Activated CD8-positive, alpha-beta T cell treated with anti-CD3 and anti-CD28 coated beads, Interleukin-2, amount 10 ng/mL, durations not matched to agents 7 days and 5 days (primary cell): ENCODE measurements at regions not wholly inside any gene's neighbourhood (a gene's known extent, or its start where the extent isn't known, plus 50 kb on each side); places are given as distances from the start of the nearest gene placed in this dataset.

Experiments
- ATAC-seq: fragments of 150-1000 bp; cut with Tn5 transposase; one replicate; pipeline ENCODE4 v1.10.0; 2021; ENCODE audit warnings: moderate library complexity
- CTCF ChIA-PET: fragments of 350-600 bp; sonication (Branson Sonifier 250); formaldehyde crosslinking; loops from one replicate; lab custom pipeline; 2021; ENCODE audit warnings: antibody characterized with exemption; lab: Charles Lee
- POLR2A ChIA-PET: fragments of 350-600 bp; sonication (Branson Sonifier 250); formaldehyde crosslinking; loops from one replicate; lab custom pipeline; 2021; ENCODE audit warnings: antibody characterized with exemption; lab: Charles Lee
- DNase-seq: peaks from one replicate; pipeline ENCODE4 v3.0.0-alpha.2; 2020
- H3K27ac Mint-ChIP-seq: one replicate; pipeline ENCODE4 v1.8.0; 2021; ENCODE audit warnings: mild to moderate bottlenecking, mixed read lengths
- H3K27me3 Mint-ChIP-seq: one replicate; pipeline ENCODE4 v1.8.0; 2021; ENCODE audit warnings: low read depth, mixed read lengths
- H3K36me3 Mint-ChIP-seq: one replicate; pipeline ENCODE4 v1.8.0; 2021; ENCODE audit warnings: low read depth, mixed read lengths
- H3K4me1 Mint-ChIP-seq: one replicate; pipeline ENCODE4 v1.8.0; 2021; ENCODE audit warnings: low read depth, mixed read lengths
- H3K4me3 Mint-ChIP-seq: one replicate; pipeline ENCODE4 v1.8.0; 2021; ENCODE audit warnings: mild to moderate bottlenecking, mixed read lengths
- H3K9me3 Mint-ChIP-seq: one replicate; pipeline ENCODE4 v1.8.0; 2022; ENCODE audit warnings: mixed read lengths; ENCODE audit not compliant: insufficient read depth

DNA sequence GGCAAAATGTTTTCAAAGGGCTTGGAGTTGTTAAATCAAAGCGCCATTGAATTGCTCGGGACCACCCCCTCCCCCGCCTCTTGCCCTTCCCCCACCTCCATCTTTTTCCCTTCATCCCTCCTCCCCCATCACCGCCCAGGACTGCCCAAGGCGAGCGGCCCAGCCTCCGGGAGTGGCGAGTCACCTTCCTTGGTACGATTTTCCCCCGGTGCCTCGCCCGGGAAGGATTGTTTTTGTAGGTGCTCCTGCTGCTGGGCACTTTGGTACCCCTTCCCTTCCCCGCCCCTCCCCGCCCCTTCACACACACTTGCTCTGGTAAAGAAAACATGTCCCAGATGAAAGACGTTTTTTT is 61.2 kb downstream of the TMEM174 start:
- CTCF ChIA-PET: interaction anchor here (0.6 kb wide), 1 partner anchor 144 kb away, joined by 3 read pairs; no protein-coding TSS in a partner anchor
- no peak for DNase-seq

DNA sequence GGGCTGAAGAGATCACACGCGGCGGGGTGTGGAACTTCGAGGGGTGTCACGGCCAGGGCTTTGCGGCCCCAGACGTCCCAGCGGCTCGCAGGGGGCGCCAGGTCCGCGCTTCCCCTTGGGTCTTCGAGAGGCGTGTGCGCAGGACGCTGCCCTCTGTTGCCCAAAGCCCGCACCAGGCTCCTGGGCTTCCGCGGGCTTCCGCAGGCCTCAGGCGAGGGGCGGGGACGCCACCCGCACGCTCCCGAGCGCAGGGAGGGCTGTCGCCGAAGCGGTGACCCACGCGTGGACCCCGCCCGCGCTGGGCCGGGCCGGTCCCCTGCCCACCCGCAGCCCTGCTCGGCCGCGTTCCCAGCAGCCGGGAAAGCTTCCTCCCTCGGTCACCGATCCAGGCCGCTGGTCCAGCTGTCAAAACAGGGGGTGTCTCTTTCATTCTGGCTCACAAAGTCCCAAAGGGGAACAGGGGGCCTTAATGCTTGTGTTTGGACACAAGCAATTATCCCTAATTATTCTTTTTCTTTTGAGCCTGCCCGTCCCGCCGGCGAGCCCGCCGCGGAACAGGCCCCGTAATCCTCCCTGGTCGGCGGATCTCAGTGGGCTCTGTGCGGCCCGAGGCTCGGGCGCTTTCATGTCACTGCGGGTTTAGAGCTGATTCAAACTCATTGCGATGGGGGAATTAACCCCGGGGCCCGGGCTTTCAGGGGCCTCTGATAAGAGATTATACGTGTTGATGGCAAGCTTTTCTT is 60.6 kb downstream of the TMEM174 start:
- H3K27me3 Mint-ChIP-seq: peaks cover 70% of the 10 kb centered on the region
- peaks cover 21% of the 10 kb centered on the region for H3K4me1 Mint-ChIP-seq
- no peak overlapping the region for H3K4me3 Mint-ChIP-seq
- no peaks in the 10 kb centered on the region for H3K9me3 Mint-ChIP-seq
- DNase-seq (no peak), ATAC-seq (no peak)
- no peak overlapping the region for H3K27ac Mint-ChIP-seq
- CTCF ChIA-PET: interaction anchor here (0.6 kb wide), 1 partner anchor 145 kb away, joined by 3 read pairs; no protein-coding TSS in a partner anchor
- H3K36me3 Mint-ChIP-seq: no peaks in the 10 kb centered on the region
- POLR2A ChIA-PET: no interaction called here

More for the DNA sequence above, 61.2 kb downstream of the TMEM174 start:
- POLR2A ChIA-PET: no interaction called here
- ATAC-seq: no peak
- H3K27me3 Mint-ChIP-seq: peaks cover 67% of the 10 kb centered on the region
- no peaks in the 10 kb centered on the region for H3K36me3 Mint-ChIP-seq
- no peak overlapping the region for H3K4me3 Mint-ChIP-seq
- H3K4me1 Mint-ChIP-seq: peaks cover 21% of the 10 kb centered on the region
- H3K27ac Mint-ChIP-seq: no peak overlapping the region
- H3K9me3 Mint-ChIP-seq: no peaks in the 10 kb centered on the region

DNA sequence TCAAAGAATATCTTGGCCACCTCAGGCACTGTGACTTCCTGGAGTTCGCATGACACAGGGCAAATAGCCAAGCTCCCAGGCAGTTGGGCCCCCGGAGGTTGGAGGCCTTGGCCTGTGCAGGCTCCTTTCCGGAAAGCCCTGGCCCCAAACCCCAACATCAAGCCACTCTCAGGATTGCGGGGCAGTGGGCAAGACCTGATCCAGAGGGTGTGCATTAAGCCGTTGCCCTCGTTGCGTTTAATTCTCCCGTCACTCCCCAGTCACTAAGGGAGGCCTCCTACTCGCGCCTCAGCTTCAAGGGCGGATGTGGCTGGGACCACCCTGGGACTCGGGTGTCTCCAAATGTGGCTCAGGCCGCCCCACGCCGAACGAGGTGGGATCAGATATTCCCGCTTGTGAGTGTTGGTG is 60.1 kb downstream of the TMEM174 start:
- POLR2A ChIA-PET: no interaction called here
- H3K27ac Mint-ChIP-seq: no peak overlapping the region
- no peaks in the 10 kb centered on the region for H3K9me3 Mint-ChIP-seq
- ATAC-seq (no peak), DNase-seq (no peak)
- H3K27me3 Mint-ChIP-seq: peaks cover 75% of the 10 kb centered on the region
- no peak overlapping the region for H3K4me3 Mint-ChIP-seq
- no peaks in the 10 kb centered on the region for H3K36me3 Mint-ChIP-seq
- CTCF ChIA-PET: no interaction called here
- H3K4me1 Mint-ChIP-seq: peaks cover 21% of the 10 kb centered on the region

- DNase-seq (no peak), ATAC-seq (no peak)
- H3K4me3 Mint-ChIP-seq: no peak overlapping the region
- H3K27ac Mint-ChIP-seq: no peak overlapping the region
- no peaks in the 10 kb centered on the region for H3K36me3 Mint-ChIP-seq
- CTCF ChIA-PET: interaction anchor here (0.8 kb wide), 1 partner anchor 31 kb away, joined by 3 read pairs; no protein-coding TSS in a partner anchor
- H3K4me1 Mint-ChIP-seq: peaks cover 21% of the 10 kb centered on the region
- no peaks in the 10 kb centered on the region for H3K9me3 Mint-ChIP-seq
- POLR2A ChIA-PET: no interaction called here
- H3K27me3 Mint-ChIP-seq: peaks cover 79% of the 10 kb centered on the region
Measured at GRCh38 chr5:73232266-73233041, 59.5 kb downstream of the TMEM174 start.

- ATAC-seq: no peak
- no peak overlapping the region for H3K4me3 Mint-ChIP-seq
- ChIA-PET CTCF (no interaction called here), POLR2A (no interaction called here)
- no peak for DNase-seq
- H3K27ac Mint-ChIP-seq: no peak overlapping the region
- no peaks in the 10 kb centered on the region for H3K9me3 Mint-ChIP-seq
- H3K27me3 Mint-ChIP-seq: peaks cover 78% of the 10 kb centered on the region
- no peaks in the 10 kb centered on the region for H3K36me3 Mint-ChIP-seq
- peaks cover 21% of the 10 kb centered on the region for H3K4me1 Mint-ChIP-seq
Measured at GRCh38 chr5:73231246-73231778, 58.3 kb downstream of the TMEM174 start.

DNA sequence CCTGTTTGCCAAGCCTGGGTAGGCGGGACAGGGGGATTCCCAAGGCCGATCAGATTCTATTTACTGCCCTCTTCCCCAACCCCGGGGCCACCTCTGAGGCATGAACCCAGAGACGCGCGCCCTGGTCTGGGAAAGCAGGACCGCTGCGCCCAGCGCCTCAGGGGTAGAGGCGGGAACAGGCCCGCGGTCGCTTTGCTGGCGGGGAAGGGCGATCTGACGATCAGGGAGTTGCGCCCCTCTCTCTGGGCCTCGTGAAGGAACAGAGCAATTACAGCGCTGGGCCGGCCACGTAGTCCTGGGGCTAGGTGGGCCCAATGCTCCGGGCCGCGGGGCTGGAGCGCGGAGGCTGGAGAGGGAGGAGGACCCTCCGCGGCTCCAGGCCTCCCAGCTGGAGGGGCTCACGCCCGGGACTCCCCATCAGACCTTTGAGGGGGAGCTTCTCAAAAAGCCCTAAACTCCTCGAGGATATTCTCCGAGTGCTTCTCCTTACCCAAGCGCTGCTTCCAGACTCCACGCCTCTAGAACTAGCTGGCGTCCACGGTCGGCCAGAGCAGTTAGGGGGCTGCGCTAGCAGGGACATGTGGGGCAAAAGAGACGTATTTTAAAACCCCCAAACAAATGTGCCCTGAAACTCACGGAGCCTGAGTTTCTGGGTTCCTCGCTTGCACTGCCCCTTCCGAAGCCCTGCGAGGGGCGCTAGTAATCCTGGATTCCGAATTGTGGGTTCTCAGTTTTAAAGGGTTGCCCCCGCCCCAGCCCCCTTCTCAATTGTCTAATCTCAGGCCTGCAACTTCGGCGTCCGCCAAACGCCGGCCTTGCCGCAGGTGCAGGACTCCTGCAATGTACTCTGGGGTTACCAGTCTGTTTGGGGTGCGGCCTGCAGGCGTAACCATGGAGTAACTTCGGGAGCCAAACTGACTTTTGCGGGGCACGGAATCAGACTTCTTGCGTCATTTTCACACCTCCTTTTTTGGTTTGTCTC is 57.6 kb downstream of the TMEM174 start:
- H3K9me3 Mint-ChIP-seq: no peaks in the 10 kb centered on the region
- peaks cover 75% of the 10 kb centered on the region for H3K27me3 Mint-ChIP-seq
- peaks cover 21% of the 10 kb centered on the region for H3K4me1 Mint-ChIP-seq
- H3K36me3 Mint-ChIP-seq: no peaks in the 10 kb centered on the region
- ChIA-PET CTCF (interaction anchor here (1.3 to 1.8 kb wide), 3 partner anchors 11 to 30 kb away, joined by 4 to 6 read pairs (median 6); no protein-coding TSS in a partner anchor), POLR2A (no interaction called here)
- ATAC-seq (no peak), DNase-seq (no peak)
- no peak overlapping the region for H3K27ac Mint-ChIP-seq
- no peak overlapping the region for H3K4me3 Mint-ChIP-seq

GRCh38 chr5:73229271-73229670 is 56.3 kb downstream of the TMEM174 start:
- Mint-ChIP-seq H3K27me3 (peaks cover 68% of the 10 kb centered on the region), H3K4me1 (peaks cover 21% of the 10 kb centered on the region), H3K27ac (no peak overlapping the region), H3K4me3 (no peak overlapping the region), H3K9me3 (no peaks in the 10 kb centered on the region), H3K36me3 (no peaks in the 10 kb centered on the region)
- DNase-seq: no peak
- CTCF ChIA-PET: interaction anchor here (1.6 to 1.8 kb wide), 4 partner anchors 11 to 29 kb away, joined by 4 to 10 read pairs (median 5); no protein-coding TSS in a partner anchor
- POLR2A ChIA-PET: no interaction called here
- no peak for ATAC-seq

GRCh38 chr5:73228052-73228451 is 55.1 kb downstream of the TMEM174 start:
- Mint-ChIP-seq H3K36me3 (no peaks in the 10 kb centered on the region), H3K4me3 (no peak overlapping the region), H3K27ac (no peak overlapping the region), H3K27me3 (peaks cover 59% of the 10 kb centered on the region), H3K4me1 (peaks cover 16% of the 10 kb centered on the region), H3K9me3 (no peaks in the 10 kb centered on the region)
- DNase-seq: no peak
- POLR2A ChIA-PET: no interaction called here
- no peak for ATAC-seq
- CTCF ChIA-PET: interaction anchor here (1.7 to 1.8 kb wide), 2 partner anchors 10 to 12 kb away, joined by 4 to 10 read pairs; no protein-coding TSS in a partner anchor
